NCI-H1694 treated with DMSO at 0.1 percent for 48 hours (cell line): ENCODE measurements at regions not wholly inside any gene's neighbourhood (a gene's known extent, or its start where the extent isn't known, plus 50 kb on each side); places are given as distances from the start of the nearest gene placed in this dataset.

Experiments used
- DNase-seq: peaks from one replicate; lab custom pipeline; 2025; lab: John Stamatoyannopoulos, UW

DNA sequence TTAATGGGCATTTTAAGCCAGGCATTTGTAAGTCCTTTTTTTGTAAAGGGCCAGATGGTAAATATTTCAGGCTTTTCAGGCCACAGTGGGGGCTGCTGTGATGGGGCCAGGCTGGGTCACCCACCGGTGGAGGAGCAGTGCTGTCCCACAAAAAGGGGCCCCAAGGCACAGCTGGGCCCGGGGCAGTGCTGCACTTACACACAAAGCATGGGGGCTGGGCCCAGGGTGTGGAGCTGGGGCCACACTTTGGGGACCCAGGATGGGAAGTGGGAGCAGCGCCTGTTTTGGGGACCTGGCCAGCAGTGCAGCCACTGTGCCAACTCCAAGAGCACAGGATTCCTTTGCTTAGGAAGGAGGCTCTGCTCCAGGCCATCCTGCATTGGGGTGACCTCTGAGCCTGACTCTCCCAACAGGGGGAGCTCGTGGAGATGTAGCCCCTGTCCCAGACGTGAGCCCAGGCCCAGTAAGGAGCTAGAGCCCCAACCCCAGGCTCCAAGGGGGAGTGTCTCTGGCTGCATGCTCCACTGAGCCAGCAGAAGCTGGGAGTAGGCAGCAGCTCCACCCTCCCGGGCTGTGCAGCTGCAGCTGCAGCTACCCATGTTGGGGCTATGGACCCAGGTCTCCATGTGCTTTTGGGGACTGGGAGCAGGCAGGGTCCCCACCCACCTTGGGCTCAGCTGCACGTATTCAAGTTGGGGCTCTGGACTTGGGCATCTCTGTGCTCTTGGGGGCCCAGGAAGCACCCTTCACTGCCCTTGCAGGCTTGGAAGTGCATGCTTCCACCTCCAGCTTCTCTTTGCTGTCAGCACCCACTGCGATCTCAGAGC is 1036.5 kb upstream of the CNTNAP5 start:
- DNase-seq: no peak

DNA sequence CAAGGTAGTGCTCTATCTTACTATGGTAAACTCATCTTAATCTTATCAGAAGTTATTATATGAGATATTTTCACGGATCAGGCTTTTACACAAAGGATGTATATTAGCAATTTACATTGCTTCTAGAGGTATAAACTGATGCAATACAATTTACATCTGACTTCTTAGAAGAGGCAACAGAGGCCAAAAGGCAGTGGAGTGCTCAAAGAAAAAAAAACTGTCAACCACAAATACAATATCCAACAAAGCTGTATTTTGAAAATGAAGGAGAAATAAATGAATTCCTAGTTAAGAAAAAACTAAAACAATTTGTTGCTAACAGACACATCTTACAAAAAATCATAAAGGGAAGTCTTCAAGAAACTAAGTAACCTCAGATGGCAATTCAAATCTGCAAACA is 1031.5 kb upstream of the CNTNAP5 start:
- no peak for DNase-seq

DNA sequence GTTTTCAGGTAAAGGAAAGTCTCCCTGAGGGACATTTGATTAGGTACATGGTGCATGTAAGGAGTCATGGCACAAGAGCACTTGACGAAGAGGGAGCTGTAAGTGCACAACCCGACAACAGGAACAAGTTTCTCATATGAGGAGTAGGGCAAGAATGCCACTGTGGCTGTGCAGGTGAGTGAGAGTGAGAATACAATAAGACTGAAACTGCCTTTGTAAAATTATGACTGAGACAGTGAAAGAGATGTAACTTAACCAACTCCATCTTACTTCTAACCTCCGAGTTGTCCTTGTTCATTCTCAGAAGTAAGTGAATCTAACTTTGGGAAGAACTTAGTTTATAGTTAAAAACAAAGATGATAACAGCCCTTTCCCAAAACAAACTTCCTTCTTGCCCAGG is 1025.8 kb upstream of the CNTNAP5 start:
- no peak for DNase-seq

DNA sequence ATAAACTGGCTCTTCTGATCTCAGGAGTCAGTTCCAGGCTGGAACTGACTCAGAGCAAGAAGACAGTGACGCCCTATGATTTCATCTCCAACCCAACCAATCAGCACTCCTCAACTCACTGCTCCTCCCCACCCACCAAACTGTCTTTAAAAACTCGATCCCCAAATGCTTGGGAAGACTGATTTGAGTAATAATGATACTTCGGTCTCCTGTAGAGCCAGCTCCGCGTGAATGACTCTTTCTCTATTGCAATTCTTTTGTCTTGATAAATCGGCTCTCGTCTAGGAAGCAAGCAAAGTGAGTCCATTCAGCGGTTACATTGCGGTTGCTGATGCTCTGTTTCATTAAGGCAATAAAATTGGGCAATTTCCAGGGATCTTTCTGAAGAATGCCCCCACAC is 1025.3 kb upstream of the CNTNAP5 start:
- DNase-seq: no peak

DNA sequence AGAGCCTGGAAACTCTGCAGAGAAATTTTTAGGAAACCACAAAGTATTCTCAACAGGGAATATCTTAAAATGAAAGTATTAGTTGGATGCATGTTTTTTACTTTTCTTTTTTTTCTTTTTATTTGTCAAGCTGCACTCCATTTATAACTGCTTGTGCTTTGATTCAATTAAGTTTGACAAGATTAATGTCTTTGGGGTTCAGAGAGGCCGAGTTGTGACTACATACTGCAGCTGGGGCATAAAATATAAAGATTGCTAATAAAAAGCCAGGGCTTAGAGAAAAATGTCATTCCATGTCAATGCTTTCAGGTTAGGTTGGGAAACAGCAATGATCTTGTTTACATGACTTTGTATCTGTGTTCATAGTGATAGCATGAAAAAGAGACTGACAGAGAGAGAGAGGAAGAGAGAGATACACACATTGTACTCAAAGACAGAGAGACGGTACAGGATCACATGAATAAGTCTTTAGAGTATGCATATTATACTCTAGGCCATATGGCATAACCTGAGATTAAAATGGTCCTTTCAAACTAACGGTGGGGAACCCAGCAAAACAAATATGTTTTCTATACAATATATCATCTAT is 1022.3 kb upstream of the CNTNAP5 start:
- no peak for DNase-seq

DNA sequence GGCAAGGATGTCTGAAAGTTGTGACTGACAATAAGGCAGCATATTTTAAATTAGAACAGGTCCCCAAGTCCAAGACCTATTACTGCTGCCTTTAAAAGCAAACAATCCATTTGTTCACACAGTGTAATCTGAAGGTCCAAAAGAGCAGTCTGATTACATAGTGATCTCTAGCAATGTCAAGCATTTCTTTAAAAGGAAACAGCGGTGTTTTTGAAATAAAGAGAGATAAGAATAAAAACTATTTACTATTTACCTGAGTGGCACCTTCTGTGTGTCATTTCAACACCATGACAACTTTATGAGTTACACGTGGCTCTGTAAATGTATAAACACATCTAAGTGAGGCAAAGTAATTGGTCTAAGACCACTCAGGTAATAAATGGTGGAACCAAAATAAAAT is 1009.9 kb upstream of the CNTNAP5 start:
- DNase-seq: no peak

DNA sequence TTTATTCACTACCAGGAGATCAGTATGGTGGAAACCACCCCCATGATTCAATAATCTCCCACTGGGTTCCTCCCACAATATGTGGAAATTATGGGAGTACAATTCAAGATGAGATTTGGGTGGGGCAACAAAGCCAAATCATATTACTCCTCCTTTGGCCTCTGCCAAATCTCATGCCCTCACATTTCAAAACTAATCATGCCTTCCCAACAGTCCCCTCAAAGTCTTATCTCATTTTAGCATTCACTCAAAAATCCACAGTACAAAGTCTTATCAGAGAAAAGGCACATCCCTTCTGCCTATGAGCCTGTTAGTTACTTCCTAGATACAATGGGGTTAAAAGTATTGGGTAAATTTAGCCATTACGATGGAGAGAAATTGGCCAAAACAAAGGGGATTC is 989.5 kb upstream of the CNTNAP5 start:
- DNase-seq: no peak

DNA sequence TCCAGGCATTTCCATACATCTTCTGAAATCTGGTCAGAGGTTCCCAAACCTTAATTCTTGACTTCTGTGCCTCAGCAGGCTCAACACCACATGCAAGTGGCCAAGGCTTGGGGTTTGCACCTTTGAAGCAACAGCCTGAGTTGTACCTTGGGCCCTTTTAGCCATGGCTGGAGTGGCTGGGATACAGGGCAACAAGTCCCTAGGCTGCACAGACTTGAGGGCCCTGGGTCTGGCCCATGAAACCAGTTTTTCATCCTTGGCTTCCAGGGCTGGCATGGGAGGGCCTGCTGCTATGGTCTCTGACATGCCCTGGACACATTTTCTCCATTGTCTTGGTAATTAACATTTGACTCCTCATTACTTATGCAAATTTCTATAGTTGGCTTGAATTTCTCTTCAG is 988.8 kb upstream of the CNTNAP5 start:
- no peak for DNase-seq

DNA sequence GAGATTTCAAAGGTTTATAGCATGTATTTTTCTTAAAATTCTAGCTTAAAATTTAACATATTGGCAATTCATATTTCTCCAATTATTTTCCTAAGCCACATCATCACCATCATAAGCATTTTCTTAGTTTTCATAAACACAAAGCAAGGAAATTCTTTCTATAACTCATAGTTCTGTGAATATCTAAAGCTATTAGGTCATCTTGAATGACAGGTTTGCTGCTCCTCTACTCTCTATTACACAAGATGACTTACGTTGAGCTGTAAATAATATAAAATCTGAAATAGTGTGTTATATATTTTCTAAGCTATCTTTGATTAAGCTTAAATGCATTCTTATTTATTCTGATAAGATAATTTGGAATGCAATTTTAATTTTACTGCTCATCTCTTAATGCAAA is 984.6 kb upstream of the CNTNAP5 start:
- no peak for DNase-seq

DNA sequence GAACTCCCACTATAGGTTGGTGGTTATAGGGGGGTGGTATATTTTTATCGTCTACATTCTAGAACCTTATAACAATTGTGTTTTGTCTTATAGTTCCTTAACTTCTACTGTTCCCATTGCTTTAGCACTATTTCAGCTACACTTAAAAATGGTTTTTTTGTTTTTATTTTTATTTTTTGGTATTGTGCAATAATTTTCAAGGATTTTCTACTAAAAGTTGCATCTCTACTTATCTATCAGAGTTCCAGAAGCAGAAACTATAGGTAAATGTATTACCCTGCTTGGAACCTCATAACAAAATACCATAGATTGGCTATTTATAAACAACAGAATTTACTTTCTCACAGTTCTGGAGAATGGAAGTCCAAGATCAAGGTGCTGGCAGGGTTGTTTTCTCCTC is 981.6 kb upstream of the CNTNAP5 start:
- no peak for DNase-seq

DNA sequence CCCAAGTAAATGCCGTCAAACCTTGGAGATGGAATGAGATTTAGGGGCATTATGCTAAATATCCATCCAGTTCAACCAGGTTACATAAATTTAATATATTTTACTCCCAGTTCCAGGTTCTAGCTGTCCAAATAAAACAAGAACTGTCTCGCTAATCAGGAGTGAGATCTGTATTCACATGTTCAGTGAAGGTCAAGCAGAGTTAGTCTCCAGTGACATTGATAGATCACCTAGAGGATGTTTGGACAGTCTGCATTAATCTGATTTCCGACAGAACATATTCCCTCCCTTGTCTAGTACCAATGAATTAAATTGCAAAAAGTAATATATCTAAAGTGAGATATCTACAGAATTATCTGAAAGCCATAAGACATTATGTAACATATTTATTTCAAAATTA is 979.4 kb upstream of the CNTNAP5 start:
- no peak for DNase-seq

DNA sequence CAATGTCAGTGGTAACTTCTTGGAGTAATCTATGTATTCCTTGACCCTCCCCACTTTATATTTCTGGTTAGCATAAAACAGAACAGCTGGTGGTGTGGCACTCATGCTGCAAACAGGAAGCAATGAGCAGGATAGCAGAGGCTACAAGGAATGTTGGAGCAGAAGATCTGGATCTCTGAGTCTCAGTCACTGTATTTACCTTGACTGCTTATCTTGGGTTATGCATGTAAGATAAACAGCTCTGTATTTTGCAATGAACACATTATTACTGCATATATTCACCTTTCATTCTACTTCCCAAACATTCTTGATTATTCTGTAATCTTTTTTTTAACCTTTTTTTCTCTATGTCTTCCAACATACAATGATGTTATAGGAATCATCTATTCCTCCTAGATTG is 977.9 kb upstream of the CNTNAP5 start:
- DNase-seq: no peak

DNA sequence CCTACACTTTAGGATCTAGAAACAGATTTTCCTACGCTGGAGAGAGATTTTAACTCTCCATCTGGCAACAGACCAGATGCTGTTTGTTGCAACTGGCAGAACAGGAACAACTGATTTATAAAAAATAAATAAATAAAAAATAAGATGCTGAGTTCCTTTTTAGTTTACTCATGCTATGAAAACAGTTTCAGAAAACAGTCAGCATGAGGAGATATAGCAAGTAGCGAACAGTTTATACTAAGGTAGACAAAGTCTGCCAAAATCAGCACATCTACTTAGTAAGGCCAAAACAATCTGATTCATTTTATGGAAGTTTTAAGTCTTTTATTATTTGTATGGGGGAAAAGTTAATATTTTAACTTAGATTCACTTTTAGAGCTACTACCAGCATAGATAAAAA is 974.0 kb upstream of the CNTNAP5 start:
- DNase-seq: no peak

DNA sequence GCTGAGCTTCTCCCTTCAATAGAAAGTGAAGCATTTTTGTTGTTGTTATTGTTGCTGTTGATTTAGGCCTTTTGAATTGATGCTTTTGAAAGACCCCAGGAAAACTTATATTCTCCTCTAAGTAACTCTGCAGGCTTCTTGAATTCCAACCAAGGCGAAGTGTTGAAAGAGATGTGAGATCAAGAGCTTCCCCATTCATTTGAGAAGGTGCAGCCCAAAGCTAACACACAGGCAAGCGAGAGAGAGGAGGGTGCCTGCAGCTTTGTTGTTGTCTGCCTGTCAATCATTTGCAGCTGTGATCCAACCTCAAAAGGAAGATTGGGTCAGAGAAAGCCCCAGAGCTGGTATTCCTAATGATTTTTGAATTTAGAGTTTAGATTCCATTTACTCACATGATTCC is 963.6 kb upstream of the CNTNAP5 start:
- DNase-seq: no peak

DNA sequence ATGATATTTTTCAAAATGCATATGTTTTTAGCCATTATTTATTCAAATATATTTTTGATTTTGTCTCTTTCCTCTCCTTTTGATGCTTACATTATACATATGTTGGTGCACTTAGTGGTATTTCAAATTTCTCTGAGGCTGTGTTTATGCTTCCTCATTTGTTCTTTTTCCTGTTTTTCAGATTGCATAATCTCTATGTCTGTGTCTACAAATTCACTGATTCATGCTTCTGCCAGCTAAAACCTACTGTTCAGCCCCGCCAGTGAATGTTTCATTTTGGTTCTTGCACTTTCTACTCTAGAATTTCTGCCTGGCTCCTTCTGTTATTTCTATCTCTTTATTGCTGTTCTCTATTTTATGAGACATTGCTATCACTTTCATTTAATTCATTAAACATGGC is 951.7 kb upstream of the CNTNAP5 start:
- DNase-seq: no peak

DNA sequence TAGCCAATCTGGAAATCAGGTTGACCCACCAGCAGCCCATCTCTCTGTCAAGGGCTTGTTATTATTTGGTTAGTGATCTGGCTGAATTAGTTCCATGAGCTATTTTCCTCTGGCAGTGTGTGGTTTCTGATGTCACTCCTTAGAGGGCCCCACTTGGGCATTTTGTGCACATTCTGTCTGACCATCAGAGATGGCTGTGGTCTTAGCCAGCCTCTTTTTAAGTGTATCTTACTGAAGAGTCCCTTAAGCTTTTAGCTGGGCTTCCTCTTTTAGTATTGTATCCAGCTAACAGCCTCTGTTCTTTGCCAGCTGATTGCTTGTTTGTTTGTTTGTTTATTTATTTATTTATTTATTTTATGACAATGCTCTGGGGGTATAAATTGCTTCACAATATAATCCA is 951.1 kb upstream of the CNTNAP5 start:
- DNase-seq: no peak

DNA sequence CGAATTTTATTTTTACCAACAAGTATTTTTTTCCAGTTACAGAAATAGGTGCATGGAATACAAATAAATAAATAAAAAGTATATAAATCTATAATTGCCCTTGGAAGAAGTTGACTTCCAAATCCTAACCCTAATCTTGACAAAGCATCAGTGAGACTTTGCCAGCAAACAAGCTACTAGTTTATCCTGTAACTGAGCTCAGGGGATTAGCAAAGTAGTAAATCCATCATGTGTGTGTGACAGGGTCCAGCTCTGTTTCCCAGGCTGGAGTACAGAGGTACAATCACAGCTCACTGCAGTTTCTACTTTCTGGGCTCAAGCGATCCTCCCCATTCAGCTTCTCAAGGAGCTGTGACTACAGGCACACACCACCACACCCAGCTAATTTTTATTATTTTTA is 948.0 kb upstream of the CNTNAP5 start:
- DNase-seq: no peak

DNA sequence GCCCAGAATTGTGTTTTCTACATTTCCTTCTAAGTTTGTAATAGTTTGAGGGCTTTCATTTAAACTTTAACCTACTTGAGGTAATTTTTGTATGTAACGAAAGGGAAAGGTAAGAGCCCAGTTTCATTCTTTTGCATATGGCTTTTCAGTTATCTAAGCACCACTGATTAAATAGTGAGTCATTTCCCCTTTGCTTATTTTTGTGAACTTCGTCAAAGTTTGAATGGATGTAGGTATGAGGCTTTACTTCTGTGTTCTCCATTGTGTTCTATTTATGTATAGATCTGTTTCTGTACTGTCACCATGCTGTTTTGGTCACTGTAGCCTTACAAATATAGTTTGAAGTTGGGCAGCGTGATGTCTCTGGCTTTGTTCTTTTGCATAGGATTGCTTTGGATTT is 944.8 kb upstream of the CNTNAP5 start:
- no peak for DNase-seq

DNA sequence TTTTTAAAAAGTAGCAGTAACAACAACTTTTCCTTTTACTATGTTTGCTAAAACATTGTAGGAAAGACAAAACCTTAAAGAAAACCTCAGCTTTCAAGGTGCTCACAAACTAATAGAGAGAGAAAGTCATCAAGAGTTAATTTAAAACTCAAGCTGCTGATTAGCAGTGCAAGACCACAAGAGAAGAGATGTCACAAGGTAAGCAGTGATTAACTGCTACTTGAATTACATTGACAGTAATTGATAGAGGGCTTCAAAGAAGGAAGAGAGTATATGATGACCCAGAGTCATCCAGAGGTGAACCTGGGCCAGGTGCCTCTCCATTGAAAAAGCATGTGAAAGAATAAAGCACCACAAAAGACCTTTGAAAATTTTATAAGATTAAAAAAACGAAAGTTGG is 939.6 kb upstream of the CNTNAP5 start:
- DNase-seq: no peak

DNA sequence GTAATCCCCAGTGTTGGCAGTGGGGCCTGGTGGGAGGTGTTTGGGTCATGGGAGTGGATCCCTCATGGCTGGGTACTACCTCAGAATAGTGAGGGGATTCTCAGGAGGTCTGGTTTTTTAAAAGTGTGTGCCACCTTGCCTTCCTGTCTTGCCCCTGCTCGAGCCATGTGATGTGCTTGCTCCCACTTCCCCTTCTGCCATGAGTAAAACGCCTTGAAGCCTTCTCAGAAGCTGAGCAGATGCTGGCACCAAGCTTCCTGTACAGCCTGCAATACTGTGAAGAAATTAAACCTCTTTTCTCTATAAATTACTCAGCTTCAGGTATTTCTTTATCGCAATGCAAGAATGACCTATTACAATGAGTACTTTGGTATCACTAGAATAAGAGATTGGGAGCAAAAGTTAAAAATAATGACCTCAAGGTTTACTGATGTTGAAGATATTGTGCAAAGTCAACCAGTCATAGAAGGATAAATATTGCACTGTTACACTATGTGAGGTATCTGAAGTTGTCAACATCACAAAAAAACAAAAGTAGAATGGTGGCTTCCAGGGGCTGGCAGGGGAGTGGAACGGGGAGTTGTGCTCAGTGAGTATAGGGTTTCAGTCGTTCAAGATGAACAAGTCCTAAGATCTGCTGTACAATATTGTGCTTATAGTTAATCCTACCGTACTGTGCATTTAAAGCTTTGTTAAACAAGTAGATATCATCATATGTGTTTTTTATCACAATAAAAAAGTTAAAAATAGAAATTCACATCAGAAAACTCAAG is 938.3 kb upstream of the CNTNAP5 start:
- no peak for DNase-seq

DNA sequence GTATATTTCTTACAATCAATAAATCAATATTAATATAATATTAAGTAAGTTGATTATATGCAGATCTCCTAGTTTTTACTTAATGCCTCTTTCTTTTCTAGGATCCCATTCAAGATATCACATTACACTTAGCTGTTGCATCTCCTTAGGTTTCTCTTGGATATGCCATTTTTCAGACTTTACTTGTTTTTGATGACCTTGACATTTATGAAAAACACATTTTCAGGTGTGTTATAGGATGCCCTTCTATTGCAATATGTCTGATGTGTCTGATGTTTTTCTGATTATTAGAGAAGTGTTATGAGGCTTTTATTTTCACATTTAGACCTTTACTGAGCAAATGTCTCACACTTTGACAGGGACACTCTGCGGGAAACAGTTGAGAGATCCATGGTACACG is 933.6 kb upstream of the CNTNAP5 start:
- DNase-seq: no peak

DNA sequence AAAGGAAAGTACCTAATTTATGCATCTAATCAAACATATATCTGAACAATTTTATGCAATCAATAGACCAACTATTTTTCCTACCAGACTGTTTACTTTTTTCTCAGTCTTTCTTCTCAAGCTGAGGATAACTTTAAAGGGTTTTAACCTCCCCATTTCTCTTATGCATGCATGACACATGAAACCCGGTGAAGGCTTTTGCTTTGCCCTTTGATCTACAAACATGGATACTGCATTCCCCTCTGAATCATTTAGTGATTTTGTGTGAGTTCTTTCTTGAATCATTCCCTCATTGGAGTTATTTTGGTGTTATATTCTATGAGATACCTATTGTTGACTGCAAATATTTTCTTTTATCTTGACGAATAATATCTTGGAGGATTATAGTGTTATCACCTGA is 931.9 kb upstream of the CNTNAP5 start:
- no peak for DNase-seq

DNA sequence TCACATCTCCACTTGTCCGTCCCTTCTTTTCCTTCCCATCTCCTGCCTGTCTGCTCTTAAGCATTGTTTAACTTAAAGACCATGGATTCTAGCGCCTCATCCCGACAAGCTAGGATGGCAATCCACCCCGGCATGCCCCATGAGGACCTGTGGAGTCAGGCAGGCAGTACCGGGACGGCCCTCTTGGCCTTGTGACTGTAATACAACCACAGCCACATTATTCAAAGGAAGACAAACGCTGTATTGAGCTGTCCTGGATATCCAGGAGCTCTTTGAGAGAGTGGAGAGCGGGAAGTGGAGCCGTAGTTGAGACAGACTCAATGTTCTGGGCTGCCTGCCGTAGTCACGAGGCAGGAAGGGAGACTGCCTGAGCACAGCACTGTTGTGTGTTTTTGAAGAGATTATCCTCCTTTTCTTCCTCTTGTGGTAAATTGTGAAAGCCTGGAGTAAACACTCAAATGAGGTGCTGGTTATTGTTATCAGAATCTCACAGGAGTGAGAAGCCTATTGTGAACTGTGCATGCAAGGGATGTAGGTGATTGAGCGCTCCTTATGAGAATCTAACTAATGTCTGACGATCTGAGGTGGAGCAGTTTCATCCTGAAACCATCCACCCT is 929.8 kb upstream of the CNTNAP5 start:
- DNase-seq: no peak
